Small intestine (tissue), 7 donors: ENCODE measurements at regions not wholly inside any gene's neighbourhood (a gene's known extent, or its start where the extent isn't known, plus 50 kb on each side); places are given as distances from the start of the nearest gene placed in this dataset.

Experiments used
- DNase-seq, 2 donors: peaks; one replicate each; pipeline versions ENCODE4 v3.0.0 to v3.0.0-alpha.2; 2013
- FAIRE-seq: peaks from 2 replicates; lab custom pipeline; 2012; peaks lifted over from hg19 to GRCh38; lab: Jason Lieb, UNC
- H3K27ac ChIP-seq, 3 donors: one replicate each; pipeline ENCODE4 v1.5.1; 2013; ENCODE audit warnings: low read length in 2 of 3, mild to moderate bottlenecking in 2 of 3, control low read depth in 1 of 3, inconsistent platforms in 1 of 3, low read depth in 1 of 3, moderate library complexity in 1 of 3
- H3K27me3 ChIP-seq, 3 donors: one replicate each; pipeline ENCODE4 v1.6.1; 2013; ENCODE audit warnings: low read length in 3 of 3, inconsistent platforms in 1 of 3; ENCODE audit not compliant: control insufficient read depth in 3 of 3, insufficient read depth in 3 of 3
- H3K36me3 ChIP-seq, 3 donors: one replicate each; pipeline ENCODE4 v1.6.1; 2013; ENCODE audit warnings: low read length in 3 of 3, inconsistent platforms in 1 of 3, low read depth in 1 of 3, mild to moderate bottlenecking in 1 of 3, moderate library complexity in 1 of 3; ENCODE audit not compliant: control insufficient read depth in 3 of 3, insufficient read depth in 2 of 3
- H3K4me1 ChIP-seq, 3 donors: one replicate each; pipeline ENCODE4 v1.6.1; 2013; ENCODE audit warnings: low read length in 2 of 3, inconsistent platforms in 1 of 3, low read depth in 1 of 3, mild to moderate bottlenecking in 1 of 3, moderate library complexity in 1 of 3; ENCODE audit not compliant: control insufficient read depth in 3 of 3, insufficient read depth in 2 of 3
- H3K4me3 ChIP-seq, 3 donors: one replicate each; pipeline ENCODE4 v1.5.1; 2013; ENCODE audit warnings: low read length in 3 of 3, control low read depth in 1 of 3, inconsistent platforms in 1 of 3, low read depth in 1 of 3, mild to moderate bottlenecking in 1 of 3, moderate library complexity in 1 of 3
- H3K9me3 ChIP-seq, 2 donors: one replicate each; pipeline ENCODE4 v1.6.1; 2013; ENCODE audit warnings: low read depth in 1 of 2, low read length in 1 of 2; ENCODE audit not compliant: control insufficient read depth in 2 of 2, insufficient read depth in 1 of 2
- WGBS, 3 donors: extraction: QIAGEN DNeasy Blood & Tissue Kit; methylation state at CpG; one replicate each; pipeline ENCODE4 v1.1.7; 2013; 5-methylcytosine and 5-hydroxymethylcytosine counted together
- donor health status: healthy with polysubstance abuse.
- donor health status: control.
- donor health status: control.
- donor health status: Bipolar disorder and iron deficiency.
- donor health status: healthy.

- Histone ChIP-seq H3K27me3 (no peaks in the 10 kb centered on the region), H3K4me3 (no peak overlapping the region), H3K36me3 (no peaks in the 10 kb centered on the region), H3K27ac (no peak overlapping the region), H3K9me3 (no peaks in the 10 kb centered on the region), H3K4me1 (peaks cover 0 to 7% (median 0%) of the 10 kb centered on the region in 3 donors)
- no peak for FAIRE-seq
- 26 to 51% (median 46%) methylated on average over 3 of the region's 3 CpGs for WGBS, 3 donors
- DNase-seq, result peak; percentile 6 to 49
Measured at GRCh38 chr4:128725405-128726055, 84.0 kb upstream of the JADE1 start.

- H3K27me3 ChIP-seq, result no peaks in the 10 kb centered on the region
- H3K36me3 ChIP-seq, result no peaks in the 10 kb centered on the region
- no peak overlapping the region for H3K27ac ChIP-seq
- DNase-seq (peak in 1 of 2 donors; percentile 41), FAIRE-seq (no peak)
- H3K4me1 ChIP-seq, result peaks cover 0 to 7% (median 0%) of the 10 kb centered on the region in 3 donors
- no peak overlapping the region for H3K4me3 ChIP-seq
- 58 to 82% (median 68%) methylated on average over 2 of the region's 2 CpGs for WGBS, 3 donors
- H3K9me3 ChIP-seq, result no peaks in the 10 kb centered on the region
Measured at GRCh38 chr4:128722911-128723310, 86.6 kb upstream of the JADE1 start.

GRCh38 chr4:128721896-128722295, 87.6 kb upstream of the JADE1 start:
- no peaks in the 10 kb centered on the region for H3K27me3 ChIP-seq
- H3K4me1 ChIP-seq, result peaks cover 0 to 7% (median 0%) of the 10 kb centered on the region in 3 donors
- 78 to 90% (median 82%) methylated on average over 4 of the region's 4 CpGs for WGBS, 3 donors

GRCh38 chr4:128720270-128720669, 89.2 kb upstream of the JADE1 start:
- no peaks in the 10 kb centered on the region for H3K9me3 ChIP-seq

More at GRCh38 chr4:128721896-128722295, 87.6 kb upstream of the JADE1 start:
- Histone ChIP-seq H3K4me3 (no peak overlapping the region), H3K36me3 (no peaks in the 10 kb centered on the region), H3K27ac (no peak overlapping the region), H3K9me3 (no peaks in the 10 kb centered on the region)
- DNase-seq (no peak), FAIRE-seq (no peak)

GRCh38 chr4:128718768-128719167, 90.7 kb upstream of the JADE1 start:
- no peak overlapping the region for H3K4me3 ChIP-seq
- H3K9me3 ChIP-seq, result no peaks in the 10 kb centered on the region
- H3K36me3 ChIP-seq, result no peaks in the 10 kb centered on the region
- 62 to 72% (median 65%) methylated on average over 1 of the region's 1 CpG for WGBS, 3 donors
- H3K27ac ChIP-seq, result no peak overlapping the region
- FAIRE-seq, result no peak
- no peaks in the 10 kb centered on the region for H3K4me1 ChIP-seq
- DNase-seq, result no peak
- H3K27me3 ChIP-seq, result no peaks in the 10 kb centered on the region

More at GRCh38 chr4:128720270-128720669, 89.2 kb upstream of the JADE1 start:
- Histone ChIP-seq H3K4me3 (no peak overlapping the region), H3K27ac (no peak overlapping the region), H3K27me3 (no peaks in the 10 kb centered on the region), H3K36me3 (no peaks in the 10 kb centered on the region), H3K4me1 (peaks cover 0 to 2% (median 0%) of the 10 kb centered on the region in 3 donors)
- 53 to 74% (median 72%) methylated on average over 4 of the region's 4 CpGs for WGBS, 3 donors
- DNase-seq, result peak; percentile 4 to 26
- FAIRE-seq, result no peak

- no peak overlapping the region for H3K4me3 ChIP-seq
- FAIRE-seq (no peak), DNase-seq (no peak)
- WGBS, 3 donors, result 62 to 89% (median 79%) methylated on average over 4 of the region's 4 CpGs
- no peaks in the 10 kb centered on the region for H3K9me3 ChIP-seq
- H3K4me1 ChIP-seq, result no peaks in the 10 kb centered on the region
- H3K27ac ChIP-seq, result no peak overlapping the region
- no peaks in the 10 kb centered on the region for H3K36me3 ChIP-seq
- H3K27me3 ChIP-seq, result no peaks in the 10 kb centered on the region
Measured at GRCh38 chr4:128716338-128716737, 93.2 kb upstream of the JADE1 start.

GRCh38 chr4:128715616-128716015, 93.9 kb upstream of the JADE1 start:
- Histone ChIP-seq H3K4me3 (no peak overlapping the region), H3K27me3 (no peaks in the 10 kb centered on the region), H3K9me3 (no peaks in the 10 kb centered on the region), H3K4me1 (no peaks in the 10 kb centered on the region), H3K36me3 (no peaks in the 10 kb centered on the region), H3K27ac (no peak overlapping the region)
- WGBS, 3 donors, result 80 to 88% (median 82%) methylated on average over 5 of the region's 5 CpGs
- DNase-seq (no peak), FAIRE-seq (no peak)

GRCh38 chr4:128711361-128711760, 98.1 kb upstream of the JADE1 start:
- DNase-seq (no peak), FAIRE-seq (no peak)
- Histone ChIP-seq H3K4me1 (no peaks in the 10 kb centered on the region), H3K36me3 (no peaks in the 10 kb centered on the region), H3K27ac (no peak overlapping the region), H3K4me3 (no peak overlapping the region), H3K9me3 (no peaks in the 10 kb centered on the region), H3K27me3 (no peaks in the 10 kb centered on the region)
- 71 to 78% (median 72%) methylated on average over 1 of the region's 1 CpG for WGBS, 3 donors

GRCh38 chr4:128709268-128709667, 100.2 kb upstream of the JADE1 start:
- Histone ChIP-seq H3K27me3 (no peaks in the 10 kb centered on the region), H3K36me3 (no peaks in the 10 kb centered on the region), H3K9me3 (no peaks in the 10 kb centered on the region), H3K4me1 (no peaks in the 10 kb centered on the region), H3K27ac (no peak overlapping the region), H3K4me3 (no peak overlapping the region)
- 47 to 60% (median 54%) methylated on average over 4 of the region's 4 CpGs for WGBS, 3 donors
- DNase-seq, result no peak
- FAIRE-seq, result no peak
